Stimulated activated CD8-positive, alpha-beta memory T cell treated with anti-CD3 and anti-CD28 coated beads, Interleukin-7, amount 100 ng/mL, for 1 hour (primary cell): ENCODE measurements at regions not wholly inside any gene's neighbourhood (a gene's known extent, or its start where the extent isn't known, plus 50 kb on each side); places are given as distances from the start of the nearest gene placed in this dataset.

ENCODE experiments used
- DNase-seq, 2 donors: peaks; one replicate each; pipeline ENCODE4 v3.0.0-alpha.2; 2020; ENCODE audit warnings: low read depth in 2 of 2

DNA sequence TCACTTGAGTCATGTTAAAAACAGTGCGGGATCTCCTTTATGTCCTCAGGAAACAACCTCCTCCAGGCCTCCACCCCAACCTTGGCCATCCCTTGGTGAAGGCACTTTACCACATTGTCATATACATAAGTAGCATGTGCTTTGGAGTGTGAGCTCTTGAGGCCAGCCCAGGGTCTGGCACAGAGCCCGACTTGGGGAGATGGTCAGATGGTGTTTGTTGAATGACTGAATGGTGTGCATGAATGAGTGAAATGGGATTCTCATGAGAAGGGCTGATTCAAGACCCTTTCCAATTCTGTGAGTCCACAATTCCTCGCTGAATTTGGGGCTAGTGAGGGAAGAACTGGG lies 52.9 kb upstream of the DLK1 start:
- DNase-seq, result no peak

DNA sequence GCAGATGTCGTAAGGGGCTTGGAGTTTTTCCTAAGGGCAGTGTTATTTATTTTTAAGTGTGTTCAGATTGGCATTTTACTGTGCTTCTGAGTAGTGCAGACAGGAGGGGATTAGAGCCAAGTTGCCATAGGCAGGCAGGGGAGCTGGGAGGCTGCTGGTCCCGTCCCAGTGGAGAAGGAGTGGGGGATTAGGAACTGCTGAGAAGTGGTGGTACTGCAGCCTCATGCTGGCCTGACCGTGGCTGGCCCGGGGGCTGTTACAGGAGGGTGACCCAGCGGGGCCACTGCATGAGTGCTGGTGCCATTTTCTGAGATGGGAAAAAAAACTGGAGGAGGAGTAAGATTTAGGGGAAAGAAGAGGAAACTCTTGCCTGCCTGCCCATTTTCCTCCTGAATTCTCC lies 52.3 kb upstream of the DLK1 start:
- no peak for DNase-seq

GRCh38 chr14:100674897-100675619 lies 51.6 kb upstream of the DLK1 start:
- DNase-seq, result no peak

GRCh38 chr14:100675699-100676684 lies 50.7 kb upstream of the DLK1 start:
- DNase-seq, result no peak
